Upper lobe of left lung (tissue), 6 donors: ENCODE measurements at regions not wholly inside any gene's neighbourhood (a gene's known extent, or its start where the extent isn't known, plus 50 kb on each side); places are given as distances from the start of the nearest gene placed in this dataset.
A peak's percentile ranks its signal among the peaks of the same experiment; 100 is the strongest.

Experiments used
- ATAC-seq, 2 donors: fragments of 200-7000 bp; cut with Tn5 transposase; one replicate each; pipeline ENCODE4 v1.9.1; 2022; ENCODE audit warnings: mild to moderate bottlenecking in 2 of 2, moderate library complexity in 2 of 2; ENCODE audit not compliant: low FRiP score in 2 of 2
- DNase-seq, 2 donors: peaks; one replicate each; pipeline ENCODE4 v3.0.0-alpha.2; 2019 to 2020
- H3K27ac ChIP-seq, 4 donors: fragments of 200-600 bp; sonication (generic); one replicate each; pipeline ENCODE4 v1.5.1; 2016 to 2019
- H3K27me3 ChIP-seq, 4 donors: fragments of 200-600 bp; sonication (generic); one replicate each; pipeline ENCODE4 v1.5.1; 2017 to 2019
- H3K36me3 ChIP-seq, 4 donors: fragments of 200-600 bp; sonication (generic); one replicate each; pipeline ENCODE4 v1.5.1; 2016 to 2019
- H3K4me1 ChIP-seq, 4 donors: fragments of 200-600 bp; sonication (generic); one replicate each; pipeline ENCODE4 v1.5.1; 2018 to 2019
- H3K4me3 ChIP-seq, 4 donors: fragments of 200-600 bp; sonication (generic); one replicate each; pipeline ENCODE4 v1.5.1; 2017 to 2019; ENCODE audit warnings: mild to moderate bottlenecking in 2 of 4, moderate library complexity in 1 of 4
- H3K9me3 ChIP-seq, 4 donors: fragments of 200-600 bp; sonication (generic); one replicate each; pipeline ENCODE4 v1.5.1; 2018 to 2019
- EP300 ChIP-seq, 4 donors: sonication (generic); formaldehyde crosslinking; IDR thresholded peaks; one replicate each; pipeline ENCODE4 v1.5.1; 2017; ENCODE audit warnings: antibody characterized with exemption in 4 of 4, control low read depth in 2 of 4
- POLR2A ChIP-seq, 4 donors: fragments of 450-650 bp; IDR thresholded peaks; one replicate each; pipeline ENCODE4 v1.5.1; 2016 to 2017; ENCODE audit warnings: antibody characterized with exemption in 4 of 4, mild to moderate bottlenecking in 2 of 4
- POLR2AphosphoS5 ChIP-seq, 2 donors: sonication (generic); formaldehyde crosslinking; IDR thresholded peaks; one replicate each; pipeline ENCODE4 v1.5.1; 2017; ENCODE audit warnings: antibody characterized with exemption in 2 of 2
- WGBS, 2 donors: methylation state at CpG; one replicate each; pipeline ENCODE4 v1.1.5; 2017 to 2018; 5-methylcytosine and 5-hydroxymethylcytosine counted together
- TF ChIP-seq, protein P1 (sequence below), 6 experiments: fragments of 450-650 bp in 4 of 6; fragments of 200-600 bp in 2 of 6; sonication (generic) in 2 of 6; IDR thresholded peaks; one replicate each; pipeline ENCODE4 v1.5.1; 2016 to 2019; ENCODE audit warnings: antibody characterized with exemption in 6 of 6
- donor health status: DM: no; HTN: no; CAD: no; lungs with moderate emphysema.
- donor health status: DM: no; HTN: yes; CAD: no; lungs with severe emphysema.

- ATAC-seq = no peak
- no peak overlapping the region for H3K27ac ChIP-seq
- TF ChIP-seq POLR2A (IDR thresholded peaks at IDR 0.05) (no peak), POLR2AphosphoS5 (IDR thresholded peaks at IDR 0.05) (no peak)
- TF ChIP-seq, protein P1, sequence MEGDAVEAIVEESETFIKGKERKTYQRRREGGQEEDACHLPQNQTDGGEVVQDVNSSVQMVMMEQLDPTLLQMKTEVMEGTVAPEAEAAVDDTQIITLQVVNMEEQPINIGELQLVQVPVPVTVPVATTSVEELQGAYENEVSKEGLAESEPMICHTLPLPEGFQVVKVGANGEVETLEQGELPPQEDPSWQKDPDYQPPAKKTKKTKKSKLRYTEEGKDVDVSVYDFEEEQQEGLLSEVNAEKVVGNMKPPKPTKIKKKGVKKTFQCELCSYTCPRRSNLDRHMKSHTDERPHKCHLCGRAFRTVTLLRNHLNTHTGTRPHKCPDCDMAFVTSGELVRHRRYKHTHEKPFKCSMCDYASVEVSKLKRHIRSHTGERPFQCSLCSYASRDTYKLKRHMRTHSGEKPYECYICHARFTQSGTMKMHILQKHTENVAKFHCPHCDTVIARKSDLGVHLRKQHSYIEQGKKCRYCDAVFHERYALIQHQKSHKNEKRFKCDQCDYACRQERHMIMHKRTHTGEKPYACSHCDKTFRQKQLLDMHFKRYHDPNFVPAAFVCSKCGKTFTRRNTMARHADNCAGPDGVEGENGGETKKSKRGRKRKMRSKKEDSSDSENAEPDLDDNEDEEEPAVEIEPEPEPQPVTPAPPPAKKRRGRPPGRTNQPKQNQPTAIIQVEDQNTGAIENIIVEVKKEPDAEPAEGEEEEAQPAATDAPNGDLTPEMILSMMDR (IDR thresholded peaks at IDR 0.05) = no peak
Measured at GRCh38 chr5:98308231-98308630, 465.2 kb upstream of the RGMB start.

GRCh38 chr5:98308960-98309359, 464.5 kb upstream of the RGMB start:
- DNase-seq = no peak
- Histone ChIP-seq H3K4me1 (no peaks in the 10 kb centered on the region), H3K9me3 (no peaks in the 10 kb centered on the region), H3K36me3 (no peaks in the 10 kb centered on the region), H3K27me3 (no peaks in the 10 kb centered on the region), H3K27ac (no peak overlapping the region), H3K4me3 (no peak overlapping the region)
- 90 to 91% methylated on average over 4 of the region's 4 CpGs for WGBS, 2 donors
- ATAC-seq = no peak
- TF ChIP-seq EP300 (IDR thresholded peaks at IDR 0.05) = no peak
- TF ChIP-seq, protein P1 (IDR thresholded peaks at IDR 0.05) = no peak
- TF ChIP-seq POLR2AphosphoS5 (IDR thresholded peaks at IDR 0.05) = no peak
- TF ChIP-seq POLR2A (IDR thresholded peaks at IDR 0.05) = no peak

More at GRCh38 chr5:98308231-98308630, 465.2 kb upstream of the RGMB start:
- H3K4me1 ChIP-seq = no peaks in the 10 kb centered on the region
- no peaks in the 10 kb centered on the region for H3K27me3 ChIP-seq
- 88% methylated on average over 1 of the region's 1 CpG for WGBS, 2 donors
- no peaks in the 10 kb centered on the region for H3K9me3 ChIP-seq
- H3K4me3 ChIP-seq = no peak overlapping the region
- no peaks in the 10 kb centered on the region for H3K36me3 ChIP-seq
- DNase-seq = no peak

- no peak for DNase-seq
- WGBS, 2 donors = 42 to 57% methylated on average over 7 of the region's 7 CpGs
Measured at GRCh38 chr5:98309785-98310598, 463.5 kb upstream of the RGMB start.

DNA sequence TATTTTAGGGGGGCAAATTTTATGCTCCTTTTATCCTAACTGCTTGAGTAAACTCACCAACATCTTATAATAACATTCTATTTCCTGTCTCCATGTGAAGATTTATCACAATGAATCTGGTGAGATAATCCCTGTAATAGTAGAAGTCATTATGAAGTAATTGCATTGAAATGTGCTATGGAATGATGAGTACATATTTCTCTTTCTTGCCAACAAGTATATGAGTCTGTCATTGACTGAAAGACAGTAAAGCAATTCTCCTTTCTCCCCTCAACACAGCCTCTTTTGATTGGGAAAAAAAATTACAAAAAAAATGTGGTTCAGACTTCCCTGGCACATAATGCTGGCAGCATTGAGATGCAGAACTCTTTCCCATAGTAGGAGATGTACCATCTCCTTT, 459.2 kb upstream of the RGMB start:
- H3K4me3 ChIP-seq = no peak overlapping the region
- H3K9me3 ChIP-seq = no peaks in the 10 kb centered on the region
- ATAC-seq (peak in 1 of 2 donors; percentile 57), DNase-seq (no peak)
- no peaks in the 10 kb centered on the region for H3K4me1 ChIP-seq
- H3K36me3 ChIP-seq = no peaks in the 10 kb centered on the region
- no peak for TF ChIP-seq POLR2A (IDR thresholded peaks at IDR 0.05)
- no peak for TF ChIP-seq POLR2AphosphoS5 (IDR thresholded peaks at IDR 0.05)
- no peaks in the 10 kb centered on the region for H3K27me3 ChIP-seq
- no peak overlapping the region for H3K27ac ChIP-seq

More at GRCh38 chr5:98309785-98310598, 463.5 kb upstream of the RGMB start:
- TF ChIP-seq, protein P1 (IDR thresholded peaks at IDR 0.05) = no peak
- TF ChIP-seq POLR2A (IDR thresholded peaks at IDR 0.05) (no peak), POLR2AphosphoS5 (IDR thresholded peaks at IDR 0.05) (no peak), EP300 (IDR thresholded peaks at IDR 0.05) (no peak)
- Histone ChIP-seq H3K27ac (no peak overlapping the region), H3K4me1 (no peaks in the 10 kb centered on the region), H3K9me3 (no peaks in the 10 kb centered on the region), H3K4me3 (no peak overlapping the region), H3K27me3 (no peaks in the 10 kb centered on the region), H3K36me3 (no peaks in the 10 kb centered on the region)
- ATAC-seq = peak in 1 of 2 donors; percentile 72

GRCh38 chr5:98318386-98318785, 455.1 kb upstream of the RGMB start:
- no peaks in the 10 kb centered on the region for H3K4me1 ChIP-seq
- H3K9me3 ChIP-seq = no peaks in the 10 kb centered on the region
- no peaks in the 10 kb centered on the region for H3K36me3 ChIP-seq
- no peaks in the 10 kb centered on the region for H3K27me3 ChIP-seq
- H3K27ac ChIP-seq = no peak overlapping the region
- TF ChIP-seq POLR2AphosphoS5 (IDR thresholded peaks at IDR 0.05) (no peak), EP300 (IDR thresholded peaks at IDR 0.05) (no peak), POLR2A (IDR thresholded peaks at IDR 0.05) (no peak)
- TF ChIP-seq, protein P1 (IDR thresholded peaks at IDR 0.05) = no peak
- no peak for DNase-seq
- H3K4me3 ChIP-seq = no peak overlapping the region
- no peak for ATAC-seq
